ENCODE measurements at regions not wholly inside any gene's neighbourhood (a gene's known extent, or its start where the extent isn't known, plus 50 kb on each side); places are given as distances from the start of the nearest gene placed in this dataset.
"Not testable (repeated sequence)": the region's sequence is repeated elsewhere in the genome, so short reads cannot be mapped to it uniquely, and the experiment has no call there.

DNA sequence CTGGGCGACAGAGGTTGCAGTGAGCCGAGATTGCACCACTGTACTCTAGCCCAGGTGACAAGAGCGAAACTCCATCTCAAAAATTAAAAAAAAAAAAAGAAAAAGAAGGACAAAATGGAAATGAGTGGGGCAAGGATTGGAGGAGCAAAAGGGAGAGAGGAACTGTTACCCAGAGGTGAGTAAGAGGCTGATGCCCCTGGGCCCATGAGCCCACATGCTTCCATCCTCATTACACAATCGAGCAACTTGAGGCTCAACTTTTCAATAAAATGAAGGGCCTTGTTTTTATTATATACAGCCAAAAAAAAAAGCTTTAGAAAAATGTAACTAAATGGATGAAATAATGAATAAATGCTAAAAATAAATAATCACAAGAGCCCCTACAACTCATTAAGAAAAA lies 91.7 kb upstream of the YWHAQ start:
- DNase-seq (ENCODE audit: low read depth) = no peak
- no peak overlapping the region for H3K4me3 ChIP-seq (ENCODE audit: control insufficient read depth, low read depth, low read length)
- no peak for TF ChIP-seq CTCF (conservative IDR thresholded peaks at IDR 0.05; ENCODE audit: control insufficient read depth, insufficient read depth, low read depth, low read length)

- DNase-seq (ENCODE audit: low read depth) = no peak
- TF ChIP-seq CTCF (conservative IDR thresholded peaks at IDR 0.05; ENCODE audit: control insufficient read depth, insufficient read depth, low read depth, low read length) = no peak
- no peak overlapping the region for H3K4me3 ChIP-seq (ENCODE audit: control insufficient read depth, low read depth, low read length)
These were observed 93.8 kb upstream of the YWHAQ start for GRCh38 chr2:9724565-9724964.

GRCh38 chr2:9725106-9725505 lies 94.3 kb upstream of the YWHAQ start:
- DNase-seq (ENCODE audit: low read depth) = no peak
- no peak overlapping the region for H3K4me3 ChIP-seq (ENCODE audit: control insufficient read depth, low read depth, low read length)
- no peak for TF ChIP-seq CTCF (conservative IDR thresholded peaks at IDR 0.05; ENCODE audit: control insufficient read depth, insufficient read depth, low read depth, low read length)

- H3K4me3 ChIP-seq (ENCODE audit: control insufficient read depth, low read depth, low read length); DNase-seq (ENCODE audit: low read depth): not testable (repeated sequence)
These were observed 95.2 kb upstream of the YWHAQ start for GRCh38 chr2:9726016-9726415.

GRCh38 chr2:9730523-9730922 lies 99.7 kb upstream of the YWHAQ start:
- not testable (repeated sequence) for H3K4me3 ChIP-seq (ENCODE audit: control insufficient read depth, low read depth, low read length); DNase-seq (ENCODE audit: low read depth)

DNA sequence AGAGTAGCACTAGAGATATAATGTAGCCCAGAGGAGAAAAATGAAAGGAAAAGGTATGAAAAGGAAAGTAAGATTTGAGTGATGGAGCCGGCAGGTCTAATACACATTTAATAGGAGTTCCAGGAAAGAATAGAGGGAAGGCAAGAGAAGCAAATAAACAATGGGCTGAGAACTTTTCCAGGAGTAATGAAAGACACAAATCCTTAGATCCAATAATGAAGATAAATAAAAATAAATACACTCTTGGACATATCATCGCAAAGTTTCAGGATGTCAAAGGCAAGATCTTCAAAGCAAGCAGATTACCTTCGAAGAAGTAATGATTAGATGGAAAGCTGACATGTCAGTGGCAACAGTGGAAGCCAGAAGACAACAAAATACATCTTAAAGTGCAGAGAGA lies 102.0 kb upstream of the YWHAQ start:
- H3K4me3 ChIP-seq (ENCODE audit: control insufficient read depth, low read depth, low read length) = no peak overlapping the region
- no peak for TF ChIP-seq CTCF (conservative IDR thresholded peaks at IDR 0.05; ENCODE audit: control insufficient read depth, insufficient read depth, low read depth, low read length)
- DNase-seq (ENCODE audit: low read depth) = no peak

- TF ChIP-seq CTCF (conservative IDR thresholded peaks at IDR 0.05; ENCODE audit: control insufficient read depth, insufficient read depth, low read depth, low read length) = no peak
- H3K4me3 ChIP-seq (ENCODE audit: control insufficient read depth, low read depth, low read length) = no peak overlapping the region
- no peak for DNase-seq (ENCODE audit: low read depth)
These were observed 103.5 kb upstream of the YWHAQ start for GRCh38 chr2:9734308-9734707.

DNA sequence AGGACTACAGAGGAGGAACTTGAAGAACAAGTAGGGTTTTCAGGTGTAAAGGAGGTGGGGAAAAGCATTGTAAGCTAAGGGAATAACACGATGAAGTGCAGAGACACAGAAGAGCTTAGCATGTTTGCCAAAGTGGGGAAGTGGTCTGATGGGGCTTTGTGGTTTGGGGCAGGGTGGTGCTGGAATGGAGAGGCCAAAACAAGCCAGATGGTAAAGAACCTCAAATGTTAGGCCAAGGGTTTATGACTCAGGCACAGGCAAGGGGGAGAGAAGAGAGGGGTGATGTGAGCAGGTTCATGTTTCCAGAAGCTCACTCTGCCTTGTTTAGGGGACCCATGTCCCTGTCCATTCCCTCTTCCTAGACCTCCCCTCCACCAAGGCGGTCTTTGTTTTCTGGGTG lies 104.5 kb upstream of the YWHAQ start:
- TF ChIP-seq CTCF (conservative IDR thresholded peaks at IDR 0.05; ENCODE audit: control insufficient read depth, insufficient read depth, low read depth, low read length) = no peak
- no peak overlapping the region for H3K4me3 ChIP-seq (ENCODE audit: control insufficient read depth, low read depth, low read length)
- DNase-seq (ENCODE audit: low read depth) = no peak

Measured in fibroblast of mammary gland (primary cell).